IMR-90 (cell line): ENCODE measurements at regions not wholly inside any gene's neighbourhood (a gene's known extent, or its start where the extent isn't known, plus 50 kb on each side); places are given as distances from the start of the nearest gene placed in this dataset.

Source experiments
- ATAC-seq: fragments of 200-7000 bp; cut with Tn5 transposase; 2 replicates; pipeline ENCODE4 v1.9.1; 2020; ENCODE audit warnings: low read depth, mild to moderate bottlenecking, moderate library complexity
- BruUV-seq: library from RNA; stranded (reverse); fragments of 400-500 nt; replicated peaks from 2 replicates; lab custom pipeline; 2021; lab: Mats Ljungman, UMichigan
- CTCF ChIA-PET: fragments of 300-600 bp; formaldehyde crosslinking; extraction: SDS; loops from one replicate; lab custom pipeline; 2021; ENCODE audit warnings: antibody characterized with exemption; lab: Yijun Ruan, JAX
- POLR2A ChIA-PET: fragments of 300-600 bp; sonication (Branson Sonifier 250); formaldehyde crosslinking; loops from one replicate; lab custom pipeline; 2022; ENCODE audit warnings: antibody characterized with exemption; ENCODE audit not compliant: unreplicated experiment; lab: Charles Lee
- DNase-seq: peaks from one replicate; pipeline ENCODE4 v3.0.0; 2013
- H2AFZ ChIP-seq: replicated peaks from 2 replicates; pipeline ENCODE3; 2013; ENCODE audit warnings: low read length, mild to moderate bottlenecking; ENCODE audit not compliant: poor library complexity
- H2AK5ac ChIP-seq: 2 replicates; pipeline ENCODE4 v1.6.1; 2013; ENCODE audit warnings: low read depth, low read length, inconsistent platforms
- H2AK9ac ChIP-seq: replicated peaks from 2 replicates; pipeline ENCODE3; 2013; ENCODE audit warnings: mild to moderate bottlenecking, low read depth, low read length, moderate library complexity; ENCODE audit not compliant: poor library complexity
- H2BK120ac ChIP-seq: 2 replicates; pipeline ENCODE4 v1.6.1; 2013; ENCODE audit warnings: low read depth, low read length, inconsistent platforms
- H2BK15ac ChIP-seq: 3 replicates; pipeline ENCODE4 v1.6.1; 2013; ENCODE audit warnings: low read depth, low read length, inconsistent platforms
- H2BK20ac ChIP-seq: 2 replicates; pipeline ENCODE4 v1.6.1; 2013; ENCODE audit warnings: low read depth, mild to moderate bottlenecking, inconsistent platforms, low read length, moderate library complexity
- H2BK5ac ChIP-seq: 2 replicates; pipeline ENCODE4 v1.6.1; 2013; ENCODE audit warnings: mild to moderate bottlenecking, low read depth, low read length, inconsistent platforms; ENCODE audit not compliant: poor library complexity, severe bottlenecking
- H3K14ac ChIP-seq: replicated peaks from 2 replicates; pipeline ENCODE4 v1.6.1; 2013; ENCODE audit warnings: low read depth, low read length, inconsistent platforms
- H3K18ac ChIP-seq: 2 replicates; pipeline ENCODE4 v1.6.1; 2013; ENCODE audit warnings: low read depth, low read length, control low read depth
- H3K23ac ChIP-seq: 2 replicates; pipeline ENCODE4 v1.6.1; 2013; ENCODE audit warnings: low read depth, low read length, inconsistent platforms
- H3K27ac ChIP-seq: 2 replicates; pipeline ENCODE4 v1.5.1; 2013; ENCODE audit warnings: mild to moderate bottlenecking, control low read depth, low read length; ENCODE audit not compliant: insufficient read depth
- H3K27me3 ChIP-seq: 2 replicates; pipeline ENCODE4 v1.6.1; 2013; ENCODE audit warnings: low read length; ENCODE audit not compliant: control insufficient read depth, insufficient read depth
- H3K36me3 ChIP-seq: 2 replicates; pipeline ENCODE4 v1.6.1; 2013; ENCODE audit warnings: low read length, mixed read lengths; ENCODE audit not compliant: control insufficient read depth, insufficient read depth
- H3K4ac ChIP-seq: 2 replicates; pipeline ENCODE4 v1.6.1; 2013; ENCODE audit warnings: low read depth, low read length, inconsistent platforms
- H3K4me1 ChIP-seq: 2 replicates; pipeline ENCODE4 v1.6.1; 2013; ENCODE audit warnings: low read length, mixed read lengths; ENCODE audit not compliant: control insufficient read depth, insufficient read depth
- H3K4me2 ChIP-seq: 2 replicates; pipeline ENCODE4 v1.6.1; 2013; ENCODE audit warnings: low read depth, mild to moderate bottlenecking, control low read depth, low read length, moderate library complexity
- H3K4me3 ChIP-seq: 2 replicates; pipeline ENCODE4 v1.5.1; 2013; ENCODE audit warnings: low read depth, mild to moderate bottlenecking, control low read depth, low read length, moderate library complexity; ENCODE audit not compliant: insufficient read depth
- H3K56ac ChIP-seq: 2 replicates; pipeline ENCODE4 v1.6.1; 2013; ENCODE audit warnings: low read length, inconsistent platforms; ENCODE audit not compliant: insufficient read depth; ENCODE audit errors: extremely low read depth
- H3K79me1 ChIP-seq, 2 experiments: 2 replicates each; pipeline ENCODE4 v1.6.1; 2013; ENCODE audit warnings: low read length in 2 of 2, inconsistent platforms in 1 of 2, low read depth in 1 of 2
- H3K9ac ChIP-seq: 2 replicates; pipeline ENCODE4 v1.6.1; 2013; ENCODE audit warnings: low read depth, low read length, control low read depth
- H3K9me1 ChIP-seq: 2 replicates; pipeline ENCODE4 v1.6.1; 2013; ENCODE audit warnings: low read length, inconsistent platforms; ENCODE audit not compliant: insufficient read depth
- H3K9me3 ChIP-seq: 2 replicates; pipeline ENCODE4 v1.6.1; 2013; ENCODE audit warnings: low read length; ENCODE audit not compliant: control insufficient read depth, insufficient read depth
- H4K20me1 ChIP-seq: 2 replicates; pipeline ENCODE4 v1.6.1; 2013; ENCODE audit warnings: low read length, inconsistent platforms; ENCODE audit not compliant: insufficient read depth
- H4K5ac ChIP-seq: 2 replicates; pipeline ENCODE4 v1.6.1; 2013; ENCODE audit warnings: mild to moderate bottlenecking, low read depth, low read length, control low read depth
- H4K8ac ChIP-seq, 2 experiments: 2 replicates each; pipeline ENCODE4 v1.6.1; 2013; ENCODE audit warnings: low read depth in 2 of 2, low read length in 2 of 2, control low read depth in 1 of 2, inconsistent platforms in 1 of 2
- H4K91ac ChIP-seq: 2 replicates; pipeline ENCODE4 v1.6.1; 2013; ENCODE audit warnings: low read depth, low read length, inconsistent platforms; ENCODE audit not compliant: insufficient read depth
- BHLHE40 ChIP-seq: fragments of 150-350 bp; IDR thresholded peaks from 2 replicates; pipeline ENCODE4 v1.6.1; 2016; ENCODE audit warnings: mild to moderate bottlenecking, low read depth, low read length
- CHD1 ChIP-seq: IDR thresholded peaks from 2 replicates; pipeline ENCODE4 v1.6.1; 2012; ENCODE audit warnings: low read depth, low read length, improper control_type of control experiment
- CTCF ChIP-seq: conservative IDR thresholded peaks from 2 replicates; pipeline ENCODE4 v1.5.1; 2012; ENCODE audit warnings: mild to moderate bottlenecking, low read depth, low read length, improper control_type of control experiment
- FOS ChIP-seq: fragments of 150-350 bp; IDR thresholded peaks from 2 replicates; pipeline ENCODE4 v1.6.1; 2016; ENCODE audit warnings: low read depth, low read length
- MAFK ChIP-seq: IDR thresholded peaks from 2 replicates; pipeline ENCODE4 v1.6.1; 2012; ENCODE audit warnings: low read depth, low read length, improper control_type of control experiment
- MAZ ChIP-seq: IDR thresholded peaks from 2 replicates; pipeline ENCODE4 v1.6.1; 2012; ENCODE audit warnings: low read depth, mild to moderate bottlenecking, low read length, improper control_type of control experiment, moderate library complexity, borderline replicate concordance
- NFE2L2 ChIP-seq: fragments of 150-350 bp; IDR thresholded peaks from 2 replicates; pipeline ENCODE4 v1.6.1; 2016; ENCODE audit warnings: low read depth, mild to moderate bottlenecking, low read length
- POLR2A ChIP-seq: IDR thresholded peaks from 2 replicates; pipeline ENCODE4 v1.6.1; 2012; ENCODE audit warnings: mild to moderate bottlenecking, low read depth, low read length
- RCOR1 ChIP-seq: IDR thresholded peaks from 2 replicates; pipeline ENCODE4 v1.6.1; 2012; ENCODE audit warnings: mild to moderate bottlenecking, low read length, improper control_type of control experiment; ENCODE audit not compliant: insufficient replicate concordance
- RFX5 ChIP-seq: IDR thresholded peaks from 2 replicates; pipeline ENCODE4 v1.8.0; 2012; ENCODE audit warnings: low read depth, mild to moderate bottlenecking, low read length, moderate library complexity
- USF2 ChIP-seq: fragments of 150-350 bp; IDR thresholded peaks from 2 replicates; pipeline ENCODE4 v1.6.1; 2017; ENCODE audit warnings: mild to moderate bottlenecking, antibody characterized with exemption, low read length, low read depth
- WGBS, 2 experiments: methylation state at CpG; one replicate each; pipeline versions ENCODE4 v1.1.5 to v1.1.7; 2013; ENCODE audit warnings: missing lambda C conversion rate in 2 of 2; ENCODE audit not compliant: insufficient read length in 1 of 2; ENCODE audit errors: extremely low coverage in 2 of 2; 5-methylcytosine and 5-hydroxymethylcytosine counted together
- dilution Hi-C: fragments of 300-500 bp; cut with HindIII; formaldehyde crosslinking; loops from one replicate; pipeline ENCODE4 v1.14.3; 2018; ENCODE audit warnings: low sequenced_read_pairs; ENCODE audit not compliant: unreplicated experiment
- in situ Hi-C: fragments of 300-500 bp; cut with MboI; formaldehyde crosslinking; loops from 3 replicates; pipeline ENCODE4 v1.14.3; 2019; ENCODE audit warnings: low sequenced_read_pairs, inconsistent platforms, mixed read lengths
- intact Hi-C: fragments of 100-400 bp; cut with micrococcal nuclease; formaldehyde crosslinking; loops from 2 replicates; pipeline ENCODE4 v1.10.0; 2022

GRCh38 chr1:208535511-208535910 is 291.3 kb upstream of the PLXNA2 start:
- Histone ChIP-seq H4K8ac (no peak overlapping the region), H2BK20ac (no peak overlapping the region), H3K27ac (no peak overlapping the region), H2AFZ (no peak overlapping the region), H3K4me2 (no peak overlapping the region), H3K79me1 (no peaks in the 10 kb centered on the region), H3K4ac (no peak overlapping the region), H2AK5ac (no peak overlapping the region), H2BK15ac (no peak overlapping the region), H3K18ac (no peak overlapping the region), H3K56ac (no peak overlapping the region), H3K23ac (no peak overlapping the region), H3K36me3 (no peaks in the 10 kb centered on the region), H4K20me1 (no peaks in the 10 kb centered on the region), H3K4me3 (no peak overlapping the region), H4K91ac (no peak overlapping the region), H3K9me3 (no peaks in the 10 kb centered on the region; the same call in 1 of the 2 replicates), H3K9ac (no peak overlapping the region), H3K27me3 (no peaks in the 10 kb centered on the region), H2BK5ac (no peak overlapping the region), H4K5ac (no peak overlapping the region), H3K4me1 (no peaks in the 10 kb centered on the region), H2BK120ac (no peak overlapping the region), H3K14ac (no peak overlapping the region), H3K9me1 (no peaks in the 10 kb centered on the region), H2AK9ac (no peak overlapping the region)
- intact Hi-C loops (no loop called here), in situ Hi-C loops (no loop called here), dilution Hi-C loops (no loop called here)
- POLR2A ChIA-PET = no interaction called here
- no CpG with 5 or more reads among the region's 7 CpGs for WGBS, 2 experiments
- ATAC-seq (no peak), DNase-seq (no peak)
- no TSS peak for BruUV-seq
- no peak for TF ChIP-seq CHD1
- TF ChIP-seq BHLHE40 = no peak
- no peak for TF ChIP-seq RCOR1
- TF ChIP-seq FOS = no peak
- TF ChIP-seq CTCF = no peak
- TF ChIP-seq MAZ = no peak
- no peak for TF ChIP-seq MAFK
- no peak for TF ChIP-seq RFX5
- no peak for TF ChIP-seq POLR2A
- no peak for TF ChIP-seq NFE2L2
- TF ChIP-seq USF2 = no peak
- CTCF ChIA-PET = no interaction called here
